HFFc6 (cell line): ENCODE measurements at regions not wholly inside any gene's neighbourhood (a gene's known extent, or its start where the extent isn't known, plus 50 kb on each side); places are given as distances from the start of the nearest gene placed in this dataset.
"Not testable (repeated sequence)": the region's sequence is repeated elsewhere in the genome, so short reads cannot be mapped to it uniquely, and the experiment has no call there.

ENCODE experiments used
- DNase-seq: peaks from one replicate; pipeline ENCODE4 v3.0.0-alpha.2; 2018
- H3K27ac Mint-ChIP-seq: 2 replicates; pipeline ENCODE4 v1.8.0; 2020; ENCODE audit warnings: mild to moderate bottlenecking, mixed read lengths
- H3K27me3 Mint-ChIP-seq: 2 replicates; pipeline ENCODE4 v1.8.0; 2021; ENCODE audit warnings: mild to moderate bottlenecking, moderate library complexity, mixed read lengths; ENCODE audit not compliant: insufficient read depth
- H3K36me3 Mint-ChIP-seq: 2 replicates; pipeline ENCODE4 v1.8.0; 2021; ENCODE audit warnings: low read depth, mixed read lengths
- H3K4me1 Mint-ChIP-seq: 2 replicates; pipeline ENCODE4 v1.8.0; 2020; ENCODE audit warnings: low read depth, mixed read lengths
- H3K4me3 Mint-ChIP-seq: 2 replicates; pipeline ENCODE4 v1.8.0; 2020; ENCODE audit warnings: mild to moderate bottlenecking, moderate library complexity, mixed read lengths
- H3K9me3 Mint-ChIP-seq: 2 replicates; pipeline ENCODE4 v1.8.0; 2020; ENCODE audit warnings: mild to moderate bottlenecking, mixed read lengths
- TF ChIP-seq, protein P1 (sequence below): fragments of 200-600 bp; sonication (generic); IDR thresholded peaks from 2 replicates; pipeline ENCODE4 v1.5.0; 2021; ENCODE audit warnings: antibody characterized with exemption, mild to moderate bottlenecking

DNA sequence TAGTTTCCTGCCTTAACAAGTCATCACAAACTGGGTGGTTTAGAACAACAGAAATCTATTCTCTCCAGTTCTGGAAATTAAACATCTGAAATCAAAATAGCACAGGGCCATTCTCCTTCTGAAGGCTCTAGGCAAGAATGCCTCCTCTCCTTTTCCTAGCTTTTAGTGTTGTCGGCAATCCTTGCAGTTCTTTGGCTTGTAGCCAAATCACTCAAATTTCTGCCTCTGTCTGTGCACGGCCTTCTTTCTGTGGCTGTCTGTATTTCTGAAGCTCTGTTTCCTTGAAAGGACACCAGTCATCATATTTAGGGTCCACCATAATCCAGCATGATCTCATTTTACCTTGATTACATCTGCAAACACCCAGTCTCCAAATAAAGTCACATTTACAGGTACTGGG, 795.5 kb downstream of the METTL15 start:
- H3K9me3 Mint-ChIP-seq = no peaks in the 10 kb centered on the region
- H3K27ac Mint-ChIP-seq = no peak overlapping the region
- TF ChIP-seq, protein P1, sequence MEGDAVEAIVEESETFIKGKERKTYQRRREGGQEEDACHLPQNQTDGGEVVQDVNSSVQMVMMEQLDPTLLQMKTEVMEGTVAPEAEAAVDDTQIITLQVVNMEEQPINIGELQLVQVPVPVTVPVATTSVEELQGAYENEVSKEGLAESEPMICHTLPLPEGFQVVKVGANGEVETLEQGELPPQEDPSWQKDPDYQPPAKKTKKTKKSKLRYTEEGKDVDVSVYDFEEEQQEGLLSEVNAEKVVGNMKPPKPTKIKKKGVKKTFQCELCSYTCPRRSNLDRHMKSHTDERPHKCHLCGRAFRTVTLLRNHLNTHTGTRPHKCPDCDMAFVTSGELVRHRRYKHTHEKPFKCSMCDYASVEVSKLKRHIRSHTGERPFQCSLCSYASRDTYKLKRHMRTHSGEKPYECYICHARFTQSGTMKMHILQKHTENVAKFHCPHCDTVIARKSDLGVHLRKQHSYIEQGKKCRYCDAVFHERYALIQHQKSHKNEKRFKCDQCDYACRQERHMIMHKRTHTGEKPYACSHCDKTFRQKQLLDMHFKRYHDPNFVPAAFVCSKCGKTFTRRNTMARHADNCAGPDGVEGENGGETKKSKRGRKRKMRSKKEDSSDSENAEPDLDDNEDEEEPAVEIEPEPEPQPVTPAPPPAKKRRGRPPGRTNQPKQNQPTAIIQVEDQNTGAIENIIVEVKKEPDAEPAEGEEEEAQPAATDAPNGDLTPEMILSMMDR = no peak
- H3K4me3 Mint-ChIP-seq = no peak overlapping the region; the same call in 1 of the 2 replicates
- peaks cover 44% of the 10 kb centered on the region; the same call in 1 of the 2 replicates for H3K4me1 Mint-ChIP-seq
- no peaks in the 10 kb centered on the region; the same call in 1 of the 2 replicates for H3K36me3 Mint-ChIP-seq
- no peaks in the 10 kb centered on the region for H3K27me3 Mint-ChIP-seq
- no peak for DNase-seq

DNA sequence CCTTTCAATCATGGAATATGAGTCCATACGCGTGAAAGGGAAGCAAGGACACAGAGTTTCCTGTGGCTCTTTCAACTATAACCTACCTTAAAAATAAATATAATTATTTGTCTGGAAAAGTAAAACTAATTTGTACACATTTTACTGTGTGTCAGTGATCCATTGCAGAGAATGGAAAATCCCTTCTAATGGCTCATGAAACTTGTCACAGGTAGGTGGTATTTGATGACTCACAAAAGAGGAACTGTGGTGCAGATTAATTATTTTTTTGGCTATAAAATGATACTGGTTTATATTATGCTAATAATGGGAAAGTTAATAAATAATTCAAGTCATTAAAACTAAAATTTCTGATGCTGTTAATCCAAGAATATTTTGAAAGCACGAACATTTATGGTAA, 792.2 kb downstream of the METTL15 start:
- H3K27ac Mint-ChIP-seq = no peak overlapping the region
- no peak for DNase-seq
- no peak overlapping the region for H3K4me3 Mint-ChIP-seq
- TF ChIP-seq, protein P1 = no peak
- H3K36me3 Mint-ChIP-seq = no peaks in the 10 kb centered on the region; the same call in 1 of the 2 replicates
- peaks cover 33% of the 10 kb centered on the region; the same call in 1 of the 2 replicates for H3K4me1 Mint-ChIP-seq
- H3K27me3 Mint-ChIP-seq = no peaks in the 10 kb centered on the region
- no peaks in the 10 kb centered on the region for H3K9me3 Mint-ChIP-seq

GRCh38 chr11:28899706-28900105, 791.5 kb downstream of the METTL15 start:
- Mint-ChIP-seq H3K4me3 (no peak overlapping the region), H3K27ac (no peak overlapping the region), H3K9me3 (no peaks in the 10 kb centered on the region), H3K36me3 (no peaks in the 10 kb centered on the region; the same call in 1 of the 2 replicates), H3K4me1 (peaks cover 33% of the 10 kb centered on the region; the same call in 1 of the 2 replicates), H3K27me3 (no peaks in the 10 kb centered on the region)
- DNase-seq = no peak
- TF ChIP-seq, protein P1 = no peak

DNA sequence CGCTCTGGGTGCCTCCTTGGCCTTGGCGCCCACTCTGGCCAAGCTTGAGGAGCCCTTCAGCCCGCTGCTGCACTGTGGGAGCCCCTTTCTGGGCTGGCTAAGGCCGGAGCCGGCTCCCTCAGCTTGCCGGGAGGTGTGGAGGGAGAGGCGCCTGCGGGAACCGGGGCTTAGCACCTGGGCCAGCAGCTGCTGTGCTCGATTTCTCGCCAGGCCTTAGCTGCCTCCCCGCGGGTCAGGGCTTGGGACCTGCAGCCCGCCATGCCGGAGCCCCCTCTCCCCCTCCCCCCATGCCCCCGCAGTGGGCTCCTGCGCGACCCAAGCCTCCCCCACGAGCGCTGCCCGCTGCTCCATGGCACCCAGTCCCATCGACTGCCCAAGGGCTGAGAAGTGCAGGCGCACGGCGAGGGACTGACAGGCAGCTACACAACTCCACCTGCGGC, 782.4 kb downstream of the METTL15 start:
- H3K4me3 Mint-ChIP-seq, H3K27me3 Mint-ChIP-seq, H3K27ac Mint-ChIP-seq, DNase-seq: not testable (repeated sequence)
- peaks cover 13% of the 10 kb centered on the region for H3K9me3 Mint-ChIP-seq
- peaks cover 14% of the 10 kb centered on the region for H3K36me3 Mint-ChIP-seq
- peaks cover 29% of the 10 kb centered on the region for H3K4me1 Mint-ChIP-seq

- TF ChIP-seq, protein P1 = no peak
- no peak for DNase-seq
- Mint-ChIP-seq H3K4me3 (no peak overlapping the region), H3K27me3 (no peaks in the 10 kb centered on the region), H3K36me3 (peaks cover 14% of the 10 kb centered on the region), H3K4me1 (peaks cover 19% of the 10 kb centered on the region), H3K9me3 (peaks cover 13% of the 10 kb centered on the region), H3K27ac (no peak overlapping the region; the same call in 1 of the 2 replicates)
Observed at GRCh38 chr11:28887681-28888080, 779.5 kb downstream of the METTL15 start.

GRCh38 chr11:28879869-28880268, 771.7 kb downstream of the METTL15 start:
- Mint-ChIP-seq H3K9me3 (no peaks in the 10 kb centered on the region; the same call in 1 of the 2 replicates), H3K4me3 (no peak overlapping the region), H3K36me3 (no peaks in the 10 kb centered on the region; the same call in 1 of the 2 replicates), H3K27me3 (no peaks in the 10 kb centered on the region), H3K27ac (no peak overlapping the region), H3K4me1 (peaks cover 21% of the 10 kb centered on the region)
- DNase-seq = no peak
- TF ChIP-seq, protein P1 = no peak
